DND-41 (cell line): ENCODE measurements at regions not wholly inside any gene's neighbourhood (a gene's known extent, or its start where the extent isn't known, plus 50 kb on each side); places are given as distances from the start of the nearest gene placed in this dataset.

Experiments
- CTCF ChIP-seq: IDR thresholded peaks from 2 replicates; pipeline ENCODE4 v1.5.1; 2012; ENCODE audit warnings: borderline replicate concordance, low read length, moderate library complexity, mild to moderate bottlenecking; ENCODE audit not compliant: poor library complexity, severe bottlenecking; ENCODE audit errors: extremely low read depth
- EZH2 ChIP-seq: IDR thresholded peaks from 3 replicates; pipeline ENCODE4 v1.6.1; 2012; ENCODE audit warnings: borderline replicate concordance, low read depth, mild to moderate bottlenecking, moderate library complexity, low read length, inconsistent platforms; ENCODE audit not compliant: severe bottlenecking

- TF ChIP-seq CTCF (no peak), EZH2 (no peak)
Measured at GRCh38 chr4:95675623-95676022, 126.8 kb upstream of the UNC5C start.
